GM19099 (cell line): ENCODE measurements at regions not wholly inside any gene's neighbourhood (a gene's known extent, or its start where the extent isn't known, plus 50 kb on each side); places are given as distances from the start of the nearest gene placed in this dataset.
A peak's percentile ranks its signal among the peaks of the same experiment; 100 is the strongest.

Experiments used
- POLR2A ChIP-seq: IDR thresholded peaks from 3 replicates; pipeline ENCODE4 v1.6.1; 2011; ENCODE audit warnings: low read depth; ENCODE audit not compliant: insufficient read length; ENCODE audit errors: extremely low read depth

- TF ChIP-seq POLR2A = no peak
Measured at GRCh38 chr21:34022627-34023335, 50.6 kb upstream of the MRPS6 start.

DNA sequence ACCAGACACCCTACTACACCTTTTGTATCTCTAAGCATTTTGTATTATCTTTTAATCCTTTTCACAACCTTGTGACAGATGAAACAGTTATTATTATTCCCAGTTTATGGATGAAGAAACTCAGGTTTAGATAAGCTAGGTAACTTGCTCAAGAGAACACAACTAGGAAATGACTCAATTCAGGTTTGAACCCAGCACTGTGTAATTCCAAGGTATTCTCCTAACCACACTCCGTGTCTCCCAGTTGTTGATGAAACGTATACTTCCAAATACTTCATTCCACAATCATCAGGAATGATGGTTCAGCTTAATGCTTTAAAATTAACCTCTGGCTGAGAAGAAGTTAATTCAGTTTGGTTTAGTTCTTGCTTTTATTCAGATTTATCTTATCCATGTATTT, 51.7 kb upstream of the MRPS6 start:
- no peak for TF ChIP-seq POLR2A

- TF ChIP-seq POLR2A = no peak
Measured at GRCh38 chr21:34020983-34021553, 52.3 kb upstream of the MRPS6 start.

GRCh38 chr21:34020005-34020847, 53.2 kb upstream of the MRPS6 start:
- no peak for TF ChIP-seq POLR2A

DNA sequence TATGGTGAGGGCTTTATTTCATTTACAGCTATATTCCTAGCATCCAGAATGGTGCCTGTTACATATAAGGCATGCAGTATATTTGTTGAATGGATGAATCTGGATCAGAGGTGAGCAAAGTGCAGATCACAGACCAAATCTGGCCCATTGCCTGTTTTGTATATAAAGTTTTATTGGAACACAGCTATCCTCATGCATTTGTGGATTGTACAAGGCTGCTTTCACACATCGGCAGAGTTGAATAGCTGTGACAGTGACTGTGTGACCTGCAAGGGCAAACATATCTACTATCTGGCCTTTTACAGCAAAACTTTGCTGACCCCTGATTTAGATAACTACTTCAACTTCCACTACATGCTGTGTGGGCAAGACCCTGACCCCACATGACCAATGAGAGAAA, 54.0 kb upstream of the MRPS6 start:
- no peak for TF ChIP-seq POLR2A

DNA sequence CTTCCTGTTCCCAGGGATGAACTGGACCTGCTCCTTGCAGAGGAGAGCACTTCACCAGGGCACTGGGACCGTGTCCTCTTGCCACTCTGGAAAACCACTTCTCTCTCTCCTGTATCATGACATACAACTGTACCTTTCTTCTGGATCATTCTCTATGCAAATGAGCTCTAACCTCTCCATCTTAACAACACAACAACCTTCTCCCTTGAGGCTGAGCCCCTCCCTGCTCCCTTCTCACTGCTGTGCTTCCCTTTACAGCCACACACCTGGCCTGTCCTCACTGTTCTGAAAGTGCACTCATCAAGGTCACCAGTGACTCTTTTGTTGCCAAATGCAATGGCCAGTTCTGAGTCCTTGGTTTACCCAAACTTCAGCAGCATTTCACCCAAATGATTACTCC, 54.5 kb upstream of the MRPS6 start:
- no peak for TF ChIP-seq POLR2A

GRCh38 chr21:34018185-34018584, 55.2 kb upstream of the MRPS6 start:
- TF ChIP-seq POLR2A = no peak

- TF ChIP-seq POLR2A = peak; percentile 21
Measured at GRCh38 chr21:34017039-34017961, 56.1 kb upstream of the MRPS6 start.

- no peak for TF ChIP-seq POLR2A
Measured at GRCh38 chr21:34012640-34013039, 60.7 kb upstream of the MRPS6 start.

- TF ChIP-seq POLR2A = no peak
Measured at GRCh38 chr21:34011660-34012059, 61.7 kb upstream of the MRPS6 start.

DNA sequence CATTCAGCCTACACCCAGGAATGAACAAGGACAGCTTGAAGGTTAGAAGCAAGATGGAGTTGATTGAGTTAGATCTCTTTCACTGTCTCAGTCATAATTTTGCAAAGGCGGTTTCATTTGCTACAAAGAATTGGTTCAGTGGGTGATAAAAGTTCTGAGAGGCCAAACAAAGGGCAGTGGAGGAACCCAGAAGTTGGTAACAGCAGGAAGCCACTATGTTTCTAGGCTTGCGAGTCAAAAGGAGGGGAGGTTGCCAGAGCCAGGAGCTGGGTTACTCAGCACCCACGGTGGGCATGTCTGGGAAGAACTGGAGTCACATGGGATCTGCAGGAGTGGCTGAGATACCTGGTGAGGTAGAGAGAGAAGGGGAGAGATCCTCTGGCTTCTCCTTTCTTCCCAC, 64.2 kb upstream of the MRPS6 start:
- no peak for TF ChIP-seq POLR2A

GRCh38 chr21:34008618-34009017, 64.8 kb upstream of the MRPS6 start:
- no peak for TF ChIP-seq POLR2A

- TF ChIP-seq POLR2A = no peak
Measured at GRCh38 chr21:34006611-34007168, 66.7 kb upstream of the MRPS6 start.

DNA sequence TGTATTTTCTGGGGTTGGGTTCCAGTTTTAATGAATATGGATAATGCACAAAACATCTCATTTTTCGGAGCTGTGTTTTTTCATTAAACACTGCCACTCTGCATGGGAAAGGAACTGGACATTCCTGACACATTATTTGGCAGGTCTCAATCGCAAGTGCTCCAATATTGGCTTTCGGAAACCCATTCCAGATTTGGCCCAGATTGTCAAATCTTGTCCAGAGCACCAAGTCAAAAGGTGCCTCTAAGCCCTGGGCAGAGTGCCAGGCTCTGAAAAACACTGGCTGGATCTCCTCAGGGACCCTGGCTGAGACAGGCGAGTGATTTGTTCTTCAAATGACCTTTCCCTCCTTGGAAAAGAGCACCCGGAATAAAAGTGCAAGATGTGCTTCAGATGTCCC, 68.4 kb upstream of the MRPS6 start:
- TF ChIP-seq POLR2A = no peak
